UCSD-AML1 (cell line): ENCODE measurements at regions not wholly inside any gene's neighbourhood (a gene's known extent, or its start where the extent isn't known, plus 50 kb on each side); places are given as distances from the start of the nearest gene placed in this dataset.
A peak's percentile ranks its signal among the peaks of the same experiment; 100 is the strongest.
"Not testable (repeated sequence)": the region's sequence is repeated elsewhere in the genome, so short reads cannot be mapped to it uniquely, and the experiment has no call there.

Source experiments
- DNase-seq: peaks from one replicate; lab custom pipeline; 2025; ENCODE audit not compliant: unreplicated experiment; lab: John Stamatoyannopoulos, UW

- DNase-seq, result no peak
Observed at GRCh38 chr11:13782390-13783075, 114.1 kb downstream of the FAR1 start.

DNA sequence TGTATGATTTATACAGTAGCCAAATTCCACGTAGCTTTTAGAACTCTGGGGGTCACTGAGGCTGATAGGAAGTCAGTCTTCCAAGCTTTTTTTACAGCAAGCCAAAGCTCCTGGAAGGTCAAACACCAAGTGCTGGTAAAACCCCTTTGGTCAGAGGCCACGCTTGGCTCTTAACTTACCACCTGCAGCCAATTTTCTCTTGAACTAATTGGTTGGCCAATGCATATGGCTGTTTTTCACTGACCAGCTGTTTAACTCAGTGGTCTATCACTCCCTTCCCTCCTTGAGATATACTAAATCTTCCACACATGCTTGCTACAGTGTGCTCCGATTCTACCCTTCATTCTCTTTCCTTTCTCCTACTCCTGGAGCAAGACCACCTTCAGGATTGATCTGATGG lies 116.0 kb downstream of the FAR1 start:
- DNase-seq, result no peak

GRCh38 chr11:13784855-13785254 lies 116.4 kb downstream of the FAR1 start:
- no peak for DNase-seq

DNA sequence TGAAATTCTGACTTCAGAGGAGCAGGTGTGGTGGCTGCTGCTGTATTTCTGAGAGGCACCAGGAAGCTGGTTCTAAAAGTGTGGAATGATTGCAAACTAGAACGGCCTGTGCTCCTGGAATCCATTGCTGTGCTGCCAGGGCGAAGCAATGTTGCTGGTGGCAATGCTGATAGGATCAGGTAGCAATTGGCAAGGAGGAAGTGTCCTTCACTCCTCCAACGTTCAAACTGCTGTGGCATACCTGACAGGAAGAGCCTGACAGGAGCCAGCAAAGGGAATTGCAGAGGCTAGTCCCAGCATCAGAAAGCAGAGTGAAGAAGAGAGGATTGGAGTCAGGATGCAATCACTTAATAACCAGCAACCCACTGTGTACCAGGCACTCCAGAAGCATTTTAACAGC lies 118.2 kb downstream of the FAR1 start:
- DNase-seq, result no peak

DNA sequence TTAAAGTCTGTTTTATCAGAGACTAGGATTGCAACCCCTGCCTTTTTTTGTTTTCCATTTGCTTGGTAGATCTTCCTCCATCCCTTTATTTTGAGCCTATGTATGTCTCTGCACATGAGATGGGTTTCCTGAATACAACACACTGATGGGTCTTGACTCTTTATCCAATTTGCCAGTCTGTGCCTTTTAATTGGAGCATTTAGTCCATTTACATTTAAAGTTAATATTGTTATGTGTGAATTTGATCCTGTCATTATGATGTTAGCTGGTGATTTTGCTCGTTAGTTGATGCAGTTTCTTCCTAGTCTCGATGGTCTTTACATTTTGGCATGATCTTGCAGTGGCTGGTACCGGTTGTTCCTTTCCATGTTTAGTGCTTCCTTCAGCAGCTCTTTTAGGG lies 129.1 kb downstream of the FAR1 start:
- not testable (repeated sequence) for DNase-seq

DNA sequence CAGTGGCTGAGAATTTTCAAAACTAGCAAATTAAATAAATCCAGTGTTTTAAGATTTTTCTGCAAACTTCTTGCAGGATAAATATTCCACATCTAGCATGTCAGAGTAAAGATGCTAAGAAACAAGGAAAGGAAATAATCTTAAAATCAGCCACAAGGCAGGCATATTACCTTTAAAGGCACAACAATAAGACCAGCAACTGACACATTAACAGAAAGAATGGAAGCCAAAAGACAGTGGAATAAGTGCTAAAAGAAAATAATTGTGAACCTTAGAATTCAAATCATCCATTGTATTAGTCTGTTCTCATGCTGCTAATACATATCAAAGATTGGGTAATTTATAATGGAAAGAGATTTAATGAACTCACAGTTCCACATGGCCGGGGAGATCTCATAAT lies 132.4 kb downstream of the FAR1 start:
- no peak for DNase-seq

- DNase-seq, result no peak
Observed at GRCh38 chr11:13818325-13818724, 144.2 kb upstream of the SPON1 start.

GRCh38 chr11:13826505-13827278 lies 135.8 kb upstream of the SPON1 start:
- no peak for DNase-seq

DNA sequence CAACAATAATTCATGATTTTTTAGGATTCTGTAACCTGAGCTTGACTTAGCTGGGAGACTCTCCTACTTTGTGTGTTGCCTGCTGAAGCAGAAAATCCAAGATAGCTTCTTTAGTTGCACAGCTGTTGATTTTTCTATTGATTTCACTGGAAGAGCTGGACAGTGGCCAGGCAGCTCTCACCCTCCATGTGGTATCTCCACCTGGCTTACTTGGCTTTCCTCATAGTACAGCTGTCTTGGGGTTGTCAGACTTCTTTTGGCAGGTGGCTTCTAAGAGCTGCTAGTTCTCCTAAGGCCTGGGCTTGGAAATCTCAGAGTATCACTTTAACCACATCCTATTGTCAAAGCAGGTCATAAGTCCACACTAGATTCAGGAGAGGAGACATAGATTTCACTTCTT lies 130.8 kb upstream of the SPON1 start:
- DNase-seq, result no peak

- peak; percentile 13 for DNase-seq
Observed at GRCh38 chr11:13834463-13834862, 128.1 kb upstream of the SPON1 start.

- DNase-seq, result no peak
Observed at GRCh38 chr11:13836666-13837065, 125.9 kb upstream of the SPON1 start.

DNA sequence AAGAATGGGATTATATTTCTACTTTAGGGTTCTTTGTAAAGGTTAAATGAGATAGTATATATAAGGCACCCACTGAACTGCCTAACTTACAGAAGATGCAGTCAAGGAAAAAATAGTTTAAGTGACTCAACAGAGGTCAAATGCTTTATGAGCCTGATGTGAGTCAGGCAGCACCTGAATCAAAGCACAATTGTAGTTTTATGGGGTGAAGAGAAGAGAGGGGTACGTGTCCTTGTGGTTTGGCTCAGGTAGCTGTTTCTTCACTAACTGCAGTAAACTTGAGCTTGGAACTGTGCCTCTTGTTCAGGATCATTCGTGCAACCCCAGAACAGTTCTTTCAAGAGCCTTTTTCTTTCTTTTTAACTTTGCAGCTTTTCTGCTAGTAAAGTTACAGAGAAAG lies 125.2 kb upstream of the SPON1 start:
- DNase-seq, result no peak

- DNase-seq, result no peak
Observed at GRCh38 chr11:13841393-13841792, 121.1 kb upstream of the SPON1 start.

DNA sequence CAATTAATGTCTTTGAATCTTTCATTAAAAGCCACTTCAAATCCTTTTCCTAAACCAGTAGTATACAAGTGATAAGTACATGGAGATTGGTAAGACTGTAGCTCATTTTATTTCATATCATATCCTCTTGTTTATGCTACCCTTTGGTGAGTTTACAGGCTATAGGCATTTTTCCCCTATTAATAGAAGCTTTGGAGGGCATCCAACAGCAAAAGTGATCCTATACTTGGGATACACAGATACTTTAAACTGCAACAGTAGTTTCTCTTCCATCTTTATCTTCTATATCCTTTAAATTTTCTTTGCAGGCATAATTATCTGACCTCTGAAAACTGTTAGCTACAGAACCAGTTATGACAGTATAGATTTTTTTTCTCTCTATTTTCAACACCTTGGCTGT lies 114.5 kb upstream of the SPON1 start:
- no peak for DNase-seq

GRCh38 chr11:13850231-13851005 lies 112.1 kb upstream of the SPON1 start:
- no peak for DNase-seq

- no peak for DNase-seq
Observed at GRCh38 chr11:13851691-13852090, 110.8 kb upstream of the SPON1 start.

GRCh38 chr11:13852481-13852880 lies 110.0 kb upstream of the SPON1 start:
- no peak for DNase-seq

- no peak for DNase-seq
Observed at GRCh38 chr11:13857828-13858227, 104.7 kb upstream of the SPON1 start.

DNA sequence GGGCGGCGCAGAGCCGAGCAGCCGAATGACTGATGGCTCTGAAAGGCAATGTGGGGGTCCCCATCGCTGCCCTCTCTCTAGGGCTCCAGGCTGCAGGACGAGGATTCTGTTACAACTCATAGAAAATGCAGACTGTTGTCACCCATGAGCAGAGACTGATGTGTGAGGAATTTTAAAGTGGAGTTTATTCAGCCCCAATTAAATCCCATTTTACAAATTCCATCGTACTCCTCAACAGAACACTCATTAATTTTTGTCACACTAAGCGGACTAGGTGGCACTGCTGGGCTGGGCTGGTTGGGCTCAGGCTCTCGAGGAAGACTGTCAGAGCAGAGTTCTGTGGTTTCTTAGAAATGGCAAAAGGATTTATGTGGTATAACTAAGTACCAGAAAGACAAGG lies 102.6 kb upstream of the SPON1 start:
- DNase-seq, result no peak

- no peak for DNase-seq
Observed at GRCh38 chr11:13861411-13861810, 101.1 kb upstream of the SPON1 start.

GRCh38 chr11:13862845-13863392 lies 99.6 kb upstream of the SPON1 start:
- DNase-seq, result no peak
